ENCODE measurements at regions not wholly inside any gene's neighbourhood (a gene's known extent, or its start where the extent isn't known, plus 50 kb on each side); places are given as distances from the start of the nearest gene placed in this dataset.

DNA sequence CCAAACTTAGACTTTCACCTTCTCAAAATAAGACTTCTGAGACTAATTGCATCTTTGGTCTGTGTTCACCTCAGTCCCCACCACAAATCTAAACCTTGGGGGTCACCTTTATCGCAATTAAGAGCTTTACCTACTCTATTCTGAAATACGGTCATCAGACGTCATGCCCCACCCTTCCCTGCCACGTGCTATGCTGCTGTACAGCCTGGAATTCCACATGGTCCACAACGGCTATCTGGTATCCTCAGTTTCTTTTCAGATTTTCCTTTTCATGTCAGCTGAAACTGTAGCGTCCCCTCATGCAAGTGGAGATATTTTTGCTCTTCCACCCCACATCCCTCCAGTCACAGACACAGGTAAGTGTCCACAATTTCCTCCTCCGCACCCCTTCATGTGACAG is 511.1 kb downstream of the DIRAS2 start:
- DNase-seq (ENCODE audit: low read depth), result no peak
- TF ChIP-seq, protein P1, sequence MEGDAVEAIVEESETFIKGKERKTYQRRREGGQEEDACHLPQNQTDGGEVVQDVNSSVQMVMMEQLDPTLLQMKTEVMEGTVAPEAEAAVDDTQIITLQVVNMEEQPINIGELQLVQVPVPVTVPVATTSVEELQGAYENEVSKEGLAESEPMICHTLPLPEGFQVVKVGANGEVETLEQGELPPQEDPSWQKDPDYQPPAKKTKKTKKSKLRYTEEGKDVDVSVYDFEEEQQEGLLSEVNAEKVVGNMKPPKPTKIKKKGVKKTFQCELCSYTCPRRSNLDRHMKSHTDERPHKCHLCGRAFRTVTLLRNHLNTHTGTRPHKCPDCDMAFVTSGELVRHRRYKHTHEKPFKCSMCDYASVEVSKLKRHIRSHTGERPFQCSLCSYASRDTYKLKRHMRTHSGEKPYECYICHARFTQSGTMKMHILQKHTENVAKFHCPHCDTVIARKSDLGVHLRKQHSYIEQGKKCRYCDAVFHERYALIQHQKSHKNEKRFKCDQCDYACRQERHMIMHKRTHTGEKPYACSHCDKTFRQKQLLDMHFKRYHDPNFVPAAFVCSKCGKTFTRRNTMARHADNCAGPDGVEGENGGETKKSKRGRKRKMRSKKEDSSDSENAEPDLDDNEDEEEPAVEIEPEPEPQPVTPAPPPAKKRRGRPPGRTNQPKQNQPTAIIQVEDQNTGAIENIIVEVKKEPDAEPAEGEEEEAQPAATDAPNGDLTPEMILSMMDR (IDR thresholded peaks at IDR 0.05; ENCODE audit: low read length, missing control alignments), result no peak
- H3K4me3 ChIP-seq (replicated peaks; ENCODE audit: low read depth, low read length), result no peak overlapping the region

DNA sequence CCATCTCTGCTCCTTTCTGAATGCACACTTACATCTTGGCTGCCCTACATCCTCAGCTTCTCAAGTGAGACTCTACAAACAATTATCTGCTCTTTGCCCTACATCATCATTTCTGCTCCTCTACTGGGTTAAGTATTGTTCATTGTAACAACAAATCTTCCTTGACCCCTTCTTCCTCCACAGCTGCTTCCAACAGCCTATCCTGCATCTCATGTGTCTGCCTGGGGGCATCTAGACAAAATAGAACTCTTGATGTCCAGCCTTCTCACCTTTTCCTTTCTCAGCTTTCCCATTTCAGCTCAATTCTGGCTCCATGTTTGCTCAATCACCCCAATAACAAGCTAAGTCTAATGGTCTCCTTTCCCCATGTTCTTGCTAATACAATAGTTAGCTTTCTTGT is 509.8 kb downstream of the DIRAS2 start:
- TF ChIP-seq, protein P1 (IDR thresholded peaks at IDR 0.05; ENCODE audit: low read length, missing control alignments), result no peak
- no peak for DNase-seq (ENCODE audit: low read depth)
- no peak overlapping the region for H3K4me3 ChIP-seq (replicated peaks; ENCODE audit: low read depth, low read length)

DNA sequence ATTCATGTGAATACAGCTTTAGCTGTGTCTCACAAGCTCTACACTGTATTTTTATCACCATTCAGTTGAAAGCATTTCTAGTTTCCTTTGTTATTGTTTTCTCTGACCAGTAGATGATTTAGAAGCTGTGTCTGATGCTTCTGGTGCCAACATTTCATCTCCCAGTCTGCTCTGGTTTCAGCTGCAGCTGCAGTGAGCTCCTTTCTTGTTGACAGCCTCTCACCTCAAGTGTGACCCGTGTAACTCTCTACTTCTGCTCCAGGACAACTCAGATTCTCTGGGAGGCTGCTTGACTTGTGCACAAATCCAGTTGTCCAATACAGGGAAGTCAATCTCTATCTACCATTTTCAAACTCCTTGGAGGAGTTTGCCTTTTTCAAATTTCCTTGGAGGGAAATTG is 504.8 kb downstream of the DIRAS2 start:
- TF ChIP-seq, protein P1 (IDR thresholded peaks at IDR 0.05; ENCODE audit: low read length, missing control alignments), result no peak
- no peak for DNase-seq (ENCODE audit: low read depth)
- H3K4me3 ChIP-seq (replicated peaks; ENCODE audit: low read depth, low read length), result no peak overlapping the region

DNA sequence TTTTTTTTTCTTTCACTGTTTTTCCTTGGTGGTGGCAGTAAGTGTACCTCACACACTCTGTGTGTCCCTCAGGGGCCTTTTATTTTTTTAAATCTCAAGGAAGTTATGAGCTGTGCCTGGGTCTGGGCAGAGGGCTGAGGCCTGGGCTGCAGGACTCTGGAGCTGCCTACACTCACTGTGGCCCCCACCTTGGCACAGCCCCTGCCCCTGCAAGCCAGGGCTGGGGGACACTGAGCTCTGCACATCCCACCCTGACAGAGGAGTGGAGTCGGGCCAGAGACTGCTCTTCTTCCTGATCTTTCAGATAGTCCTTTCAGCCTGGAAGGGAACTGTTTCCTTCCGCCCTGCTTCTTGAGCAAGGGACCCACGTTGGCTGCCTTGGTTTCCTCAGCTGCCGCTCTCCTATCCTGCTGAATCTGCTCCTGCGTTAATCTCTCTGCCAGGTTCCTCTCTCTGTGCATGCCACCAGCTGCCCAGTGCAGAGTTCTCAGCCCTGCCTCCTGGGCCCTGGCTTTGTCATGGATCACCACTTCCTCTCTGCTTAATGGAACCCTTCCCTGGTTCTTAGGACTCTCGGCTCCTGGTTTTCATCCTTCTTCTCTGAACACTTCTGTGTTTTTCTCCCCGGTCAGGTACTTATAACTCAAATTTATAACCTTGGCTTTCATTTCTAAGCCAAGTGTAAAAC is 502.3 kb downstream of the DIRAS2 start:
- no peak for DNase-seq (ENCODE audit: low read depth)
- TF ChIP-seq, protein P1 (IDR thresholded peaks at IDR 0.05; ENCODE audit: low read length, missing control alignments), result no peak
- no peak overlapping the region for H3K4me3 ChIP-seq (replicated peaks; ENCODE audit: low read depth, low read length)

DNA sequence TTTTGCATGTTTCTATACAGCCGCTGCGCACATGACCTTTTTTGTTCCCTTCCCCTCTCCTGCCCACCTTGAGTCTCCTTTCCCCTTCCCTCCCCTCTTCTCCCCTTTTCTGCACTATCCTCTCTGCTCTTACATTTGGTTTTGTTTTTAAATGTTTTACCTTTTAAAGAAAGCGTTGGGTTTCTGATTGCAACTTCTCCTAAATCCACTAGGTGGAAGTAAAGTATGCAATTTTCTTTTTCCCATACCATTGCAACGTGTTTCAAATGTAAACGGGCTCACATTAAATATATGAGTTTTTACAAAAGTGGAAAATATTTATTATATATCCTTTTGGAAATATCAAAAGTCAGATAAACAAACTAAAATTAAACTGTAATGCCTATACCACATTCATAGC is 500.9 kb downstream of the DIRAS2 start:
- TF ChIP-seq, protein P1 (IDR thresholded peaks at IDR 0.05; ENCODE audit: low read length, missing control alignments), result peak; percentile 60
- H3K4me3 ChIP-seq (replicated peaks; ENCODE audit: low read depth, low read length), result no peak overlapping the region
- DNase-seq (ENCODE audit: low read depth), result peak; percentile 38

DNA sequence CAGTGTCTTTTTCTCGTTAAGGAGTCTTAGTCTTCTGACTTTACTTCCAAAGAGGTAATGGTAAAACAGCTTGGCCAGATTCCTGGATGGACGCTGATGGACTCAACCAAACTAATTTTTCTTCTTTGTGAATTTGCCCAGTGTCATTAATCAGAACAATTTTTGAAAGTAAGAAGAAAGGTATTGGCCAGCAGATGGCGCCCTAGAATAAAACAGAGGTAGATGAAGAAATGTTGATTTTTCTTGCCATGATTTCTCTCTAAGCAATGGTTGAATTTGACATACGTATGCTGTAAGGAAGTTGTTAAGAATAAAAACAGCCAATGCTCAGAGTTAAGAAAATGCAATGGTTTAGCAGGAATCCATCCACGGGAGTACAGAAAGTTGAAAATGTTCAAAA is 500.0 kb downstream of the DIRAS2 start:
- TF ChIP-seq, protein P1 (IDR thresholded peaks at IDR 0.05; ENCODE audit: low read length, missing control alignments), result peak; percentile 40
- H3K4me3 ChIP-seq (replicated peaks; ENCODE audit: low read depth, low read length), result no peak overlapping the region
- DNase-seq (ENCODE audit: low read depth), result peak; percentile 53

DNA sequence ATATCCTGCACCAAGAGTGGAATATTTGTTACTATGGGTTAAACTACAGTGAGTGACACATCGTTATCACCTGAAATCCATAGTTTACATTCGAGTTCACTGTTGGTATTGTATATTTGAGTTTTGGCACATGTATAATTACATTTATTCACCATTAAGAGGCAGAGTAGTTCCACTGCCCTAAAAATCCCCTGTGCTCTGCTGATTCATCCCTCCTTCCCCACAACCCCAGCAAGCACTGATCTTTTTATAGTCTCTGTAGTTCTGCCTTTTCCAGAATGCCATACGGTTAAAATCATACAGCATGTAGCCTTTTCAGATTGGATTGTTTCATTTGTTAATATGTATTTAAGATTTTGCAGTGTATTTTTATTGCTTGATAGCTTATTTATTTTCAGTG is 495.2 kb downstream of the DIRAS2 start:
- TF ChIP-seq, protein P1 (IDR thresholded peaks at IDR 0.05; ENCODE audit: low read length, missing control alignments), result no peak
- no peak overlapping the region for H3K4me3 ChIP-seq (replicated peaks; ENCODE audit: low read depth, low read length)
- DNase-seq (ENCODE audit: low read depth), result no peak
